Right renal cortex interstitium (tissue), 3 donors: ENCODE measurements at regions not wholly inside any gene's neighbourhood (a gene's known extent, or its start where the extent isn't known, plus 50 kb on each side); places are given as distances from the start of the nearest gene placed in this dataset.

Source experiments
- DNase-seq, 3 donors: peaks; one replicate each; pipeline ENCODE4 v3.0.0-alpha.2; 2013; ENCODE audit warnings: low read depth in 3 of 3, low spot score in 2 of 3

GRCh38 chr10:10270126-10271050, 747.3 kb upstream of the CELF2 start:
- no peak for DNase-seq

DNA sequence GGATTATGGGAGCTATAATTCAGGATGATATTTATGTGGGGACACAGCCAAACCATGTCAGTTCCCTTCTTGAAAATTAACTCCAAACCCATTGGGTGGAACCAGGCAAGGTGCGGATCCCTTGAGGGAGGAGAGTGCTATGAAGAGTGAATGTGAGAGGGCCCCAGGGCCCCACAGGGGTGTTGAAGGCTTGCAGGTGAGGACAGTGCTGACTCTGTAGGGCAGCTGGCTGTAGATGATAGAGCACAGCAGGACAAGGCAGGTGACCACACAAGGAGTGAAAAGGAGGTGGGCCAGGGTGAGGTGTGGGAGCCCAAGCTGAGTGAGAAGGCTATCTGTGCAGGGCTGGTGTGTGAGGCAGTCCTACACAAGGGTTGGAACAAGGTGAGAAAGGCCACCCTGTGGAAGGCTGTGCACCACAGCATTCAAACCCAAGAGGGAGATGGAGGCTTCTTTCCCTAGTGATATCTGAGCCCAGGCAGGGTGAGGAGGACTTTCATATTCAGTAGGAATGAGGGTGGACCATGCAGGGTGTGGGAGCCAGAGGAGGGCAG, 746.0 kb upstream of the CELF2 start:
- DNase-seq = no peak

GRCh38 chr10:10273661-10274060, 744.0 kb upstream of the CELF2 start:
- DNase-seq = no peak

DNA sequence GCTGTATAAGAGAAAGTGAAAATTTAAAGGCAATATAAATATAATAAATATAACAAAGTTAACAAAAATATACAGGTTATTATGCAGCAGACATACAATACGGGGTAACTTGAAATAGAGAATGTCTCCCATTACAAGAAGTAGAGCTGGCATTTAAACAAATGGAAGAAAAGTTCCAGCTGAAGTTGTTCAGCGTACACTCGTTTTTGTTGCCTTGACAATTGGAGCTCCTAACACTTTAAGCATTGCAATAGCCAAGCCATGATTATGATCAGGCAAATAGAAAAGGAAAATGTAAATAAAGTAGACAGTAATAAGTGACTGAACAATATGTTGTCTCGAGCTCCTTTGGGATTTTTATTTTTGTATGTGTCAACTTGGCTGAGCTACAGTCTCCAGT, 737.8 kb upstream of the CELF2 start:
- no peak for DNase-seq

DNA sequence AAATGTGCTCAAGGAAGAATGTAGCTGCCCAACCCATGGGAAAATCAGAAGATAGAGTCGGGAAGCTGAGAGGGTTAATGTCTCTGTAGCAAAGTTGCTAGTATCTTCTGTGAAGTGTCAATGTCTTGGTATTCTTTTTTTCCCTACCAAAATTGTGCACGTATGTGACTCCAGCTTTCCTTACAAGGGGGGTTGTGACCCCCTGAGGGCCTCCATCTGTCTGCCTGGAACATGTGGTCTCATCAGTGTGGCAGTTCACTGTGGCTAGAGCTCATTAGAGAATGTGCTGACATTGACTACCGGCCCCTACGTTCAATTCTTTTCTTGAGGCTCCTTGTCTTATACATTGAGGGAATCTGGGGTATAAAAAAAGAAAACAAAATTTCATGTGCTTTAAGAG, 725.2 kb upstream of the CELF2 start:
- no peak for DNase-seq

- DNase-seq = no peak
Observed at GRCh38 chr10:10293041-10293440, 724.6 kb upstream of the CELF2 start.

- peak in 1 of 3 donors; percentile 5 for DNase-seq
Observed at GRCh38 chr10:10293481-10293951, 724.2 kb upstream of the CELF2 start.

DNA sequence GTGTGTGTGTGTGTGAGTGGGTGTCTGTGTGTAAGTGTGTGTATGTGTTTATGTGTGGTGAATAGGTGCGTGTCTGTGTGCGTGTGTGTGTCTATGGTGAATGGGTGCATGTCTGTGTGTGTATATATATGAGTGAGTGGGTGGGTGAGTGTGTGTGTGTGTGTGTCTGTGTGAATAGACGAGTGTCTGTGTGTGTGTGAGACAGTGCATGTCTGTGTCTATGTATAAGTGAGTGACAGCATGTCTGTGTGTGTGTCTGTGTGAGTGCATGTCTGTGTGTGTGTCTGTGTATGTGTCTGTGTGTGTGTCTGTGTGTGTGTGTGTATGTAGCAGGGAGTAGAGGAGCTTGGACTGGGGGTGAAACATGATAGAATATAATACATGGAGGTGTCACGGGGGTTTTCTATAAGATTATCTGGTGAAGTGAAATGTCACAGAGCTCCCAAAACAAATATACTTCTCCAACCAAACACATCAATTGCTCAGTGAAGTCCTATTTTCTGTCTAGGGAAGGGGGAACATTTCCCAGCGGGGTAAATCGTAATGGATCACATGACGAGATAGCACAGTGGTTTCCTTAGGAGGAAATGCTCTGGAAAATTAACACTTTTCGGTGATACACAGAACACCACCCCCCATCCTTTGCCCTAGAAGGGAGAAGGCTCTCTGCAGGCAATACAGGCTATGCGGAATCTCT, 723.3 kb upstream of the CELF2 start:
- no peak for DNase-seq

- no peak for DNase-seq
Observed at GRCh38 chr10:10294881-10295529, 722.7 kb upstream of the CELF2 start.

GRCh38 chr10:10295537-10295936, 722.1 kb upstream of the CELF2 start:
- DNase-seq = no peak

DNA sequence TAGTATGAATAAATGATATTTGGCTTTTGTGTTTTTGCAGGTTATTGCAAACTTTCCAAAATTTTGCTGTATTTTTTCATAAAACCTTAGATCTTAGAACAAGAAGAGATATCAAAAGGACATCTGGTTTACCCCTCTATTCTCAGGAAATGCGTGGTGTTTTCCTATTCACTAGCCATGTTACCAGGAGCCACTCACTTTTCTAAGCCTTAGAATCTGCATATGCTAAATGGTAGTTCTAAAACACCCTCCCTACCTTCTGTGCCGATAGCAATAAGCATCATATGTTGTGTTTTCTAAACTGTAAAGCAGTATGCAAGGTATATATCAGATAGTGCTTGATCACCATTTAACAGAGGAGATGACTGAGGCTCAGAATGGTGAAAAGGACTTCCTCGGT, 715.0 kb upstream of the CELF2 start:
- no peak for DNase-seq

DNA sequence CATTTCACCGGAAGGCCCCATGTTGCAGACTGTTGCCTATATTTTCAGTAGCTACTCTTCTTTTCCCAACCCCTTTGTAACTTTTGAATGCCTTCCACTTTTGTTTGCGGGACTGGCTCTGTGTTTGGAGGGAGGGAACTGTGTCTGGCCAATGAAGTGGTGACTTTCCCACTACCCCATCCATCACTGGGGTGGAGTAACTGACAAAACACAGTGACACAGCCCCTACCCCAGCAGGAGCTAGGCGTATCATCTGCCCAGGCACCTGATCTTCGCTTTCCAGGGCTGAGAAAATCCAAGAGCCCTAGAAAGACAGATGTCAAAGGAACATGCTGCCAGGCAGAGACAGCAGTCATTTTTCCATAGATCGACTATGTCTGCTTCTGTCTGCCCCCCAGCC, 710.6 kb upstream of the CELF2 start:
- no peak for DNase-seq

- DNase-seq = no peak
Observed at GRCh38 chr10:10307551-10307950, 710.1 kb upstream of the CELF2 start.

DNA sequence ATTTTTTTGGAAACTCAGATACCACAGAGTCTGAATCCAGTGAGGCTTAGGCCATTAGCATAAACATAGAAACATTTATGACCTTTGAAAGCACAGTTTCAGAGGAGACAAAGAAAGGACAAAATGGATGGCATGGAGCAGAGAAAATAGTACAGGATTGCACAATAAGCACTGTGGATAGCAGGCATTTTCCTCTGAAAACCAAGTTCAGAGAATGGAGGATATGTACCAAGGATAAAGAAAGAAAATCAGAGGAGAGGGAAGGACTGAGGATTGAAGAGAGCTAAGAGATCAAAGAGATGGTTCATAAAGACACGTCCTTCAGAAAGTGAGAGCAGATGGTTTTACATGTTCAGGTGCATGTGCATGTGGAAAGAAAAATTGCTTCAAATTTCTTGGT, 707.2 kb upstream of the CELF2 start:
- DNase-seq = no peak

DNA sequence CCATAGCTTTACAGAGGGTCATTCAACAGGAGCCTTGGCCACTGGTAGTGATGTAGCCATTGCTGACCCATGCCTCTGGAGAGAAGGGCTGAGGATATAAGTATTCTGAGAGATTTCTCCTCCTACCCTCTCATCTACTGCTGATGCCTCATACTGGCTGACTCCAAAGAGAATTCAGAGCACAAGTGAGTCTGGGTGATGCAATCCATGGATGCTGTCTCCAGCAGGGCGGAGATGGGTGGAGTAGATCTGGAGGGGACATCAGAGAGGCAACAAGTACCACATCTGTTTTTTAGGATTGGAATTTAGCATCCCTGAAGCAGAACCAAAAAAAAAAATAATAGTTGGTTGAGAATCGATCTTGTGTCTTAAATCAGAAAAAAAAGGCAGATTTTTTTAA, 705.7 kb upstream of the CELF2 start:
- DNase-seq = no peak

DNA sequence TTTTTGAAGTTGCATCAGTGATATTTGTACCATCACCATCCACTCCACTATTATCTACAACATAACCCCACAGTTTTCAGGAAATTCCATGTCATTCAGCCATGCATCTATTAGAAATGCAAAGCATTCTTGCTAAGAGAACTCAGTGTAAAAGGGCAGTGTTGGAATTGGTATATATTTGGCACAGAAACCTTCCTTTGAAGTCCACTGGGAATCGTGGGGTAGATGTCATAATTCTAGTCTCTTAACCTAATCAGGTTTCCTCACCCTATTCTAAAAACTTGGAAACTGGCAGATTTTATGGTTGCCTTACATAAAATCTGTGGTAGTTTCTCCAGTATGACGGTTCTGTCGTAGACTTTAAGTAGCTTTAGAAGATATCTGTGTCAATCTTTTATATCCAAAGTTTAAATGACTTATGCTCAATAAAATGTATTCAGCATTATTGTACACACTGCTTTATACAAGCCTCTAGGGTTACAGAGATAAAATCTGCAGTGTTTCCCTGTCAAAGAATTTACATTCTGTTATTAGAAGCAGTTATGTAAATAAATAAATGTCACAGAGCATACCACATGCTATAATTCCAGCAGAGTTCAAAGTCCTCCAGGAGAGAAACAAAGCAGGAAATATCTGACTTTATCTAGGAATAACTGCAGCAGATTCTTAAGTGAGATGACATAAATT, 704.4 kb upstream of the CELF2 start:
- DNase-seq = no peak

DNA sequence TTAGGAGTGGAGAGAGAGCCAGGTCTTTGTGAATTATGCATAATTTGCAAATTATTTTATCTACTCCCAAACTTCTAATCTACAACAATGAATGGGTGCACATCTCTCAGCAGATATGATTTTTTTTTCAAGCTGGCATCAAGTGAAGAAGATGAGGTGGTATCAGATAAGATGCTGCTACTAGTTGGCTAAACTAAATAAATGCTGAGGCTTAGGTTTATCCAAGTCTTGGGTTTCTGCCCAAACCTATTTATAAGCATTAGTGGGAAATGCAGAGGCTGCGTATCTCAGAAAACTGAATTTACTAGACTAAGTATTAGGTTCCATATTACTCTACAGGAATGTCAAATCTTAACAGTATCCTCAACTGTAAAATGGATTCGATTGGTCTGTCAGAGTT, 703.0 kb upstream of the CELF2 start:
- DNase-seq = no peak

DNA sequence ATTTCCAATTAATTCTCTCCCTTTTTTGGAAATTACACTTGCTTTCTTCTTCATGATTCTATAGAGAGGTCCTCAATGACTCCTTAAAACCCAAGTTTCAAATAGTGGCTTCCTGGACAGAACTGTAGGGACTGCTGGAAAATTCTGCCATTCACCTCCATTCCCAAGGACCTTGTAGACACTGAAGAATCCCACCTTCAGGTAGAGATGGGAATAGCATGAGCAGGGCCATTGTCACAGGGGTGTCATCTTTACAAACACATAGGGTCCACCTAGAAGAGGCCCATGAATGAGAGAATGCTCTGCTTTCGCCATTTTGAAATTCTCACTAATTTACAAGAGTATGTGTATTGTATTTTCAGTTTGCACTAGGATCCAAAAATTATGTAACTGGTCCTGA, 701.7 kb upstream of the CELF2 start:
- DNase-seq = no peak

- DNase-seq = no peak
Observed at GRCh38 chr10:10317151-10317550, 700.5 kb upstream of the CELF2 start.

- no peak for DNase-seq
Observed at GRCh38 chr10:10318856-10319255, 698.8 kb upstream of the CELF2 start.

DNA sequence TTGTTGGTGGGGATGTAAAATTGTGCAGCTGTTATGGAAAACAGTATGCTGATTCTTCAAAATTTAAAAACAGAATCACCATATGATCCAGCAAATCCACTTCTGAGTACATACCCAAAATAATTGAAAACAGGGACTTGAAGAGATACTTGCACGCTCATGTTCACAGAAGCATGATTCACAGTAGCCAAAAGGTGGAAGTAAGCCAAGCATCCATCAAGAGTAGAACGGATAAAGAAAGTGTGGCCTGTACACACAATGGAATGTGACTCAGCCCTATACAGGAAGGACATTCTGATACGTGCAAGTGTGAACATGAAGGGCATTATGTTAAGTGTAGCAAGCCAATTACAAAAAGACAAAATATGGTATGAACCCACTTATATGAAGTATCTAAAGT, 696.7 kb upstream of the CELF2 start:
- no peak for DNase-seq
